Stimulated activated CD8-positive, alpha-beta memory T cell treated with anti-CD3 and anti-CD28 coated beads, Interleukin-7, amount 100 ng/mL, for 1 hour (primary cell): ENCODE measurements at regions not wholly inside any gene's neighbourhood (a gene's known extent, or its start where the extent isn't known, plus 50 kb on each side); places are given as distances from the start of the nearest gene placed in this dataset.

Experiments used
- DNase-seq, 2 donors: peaks; one replicate each; pipeline ENCODE4 v3.0.0-alpha.2; 2020; ENCODE audit warnings: low read depth in 2 of 2

DNA sequence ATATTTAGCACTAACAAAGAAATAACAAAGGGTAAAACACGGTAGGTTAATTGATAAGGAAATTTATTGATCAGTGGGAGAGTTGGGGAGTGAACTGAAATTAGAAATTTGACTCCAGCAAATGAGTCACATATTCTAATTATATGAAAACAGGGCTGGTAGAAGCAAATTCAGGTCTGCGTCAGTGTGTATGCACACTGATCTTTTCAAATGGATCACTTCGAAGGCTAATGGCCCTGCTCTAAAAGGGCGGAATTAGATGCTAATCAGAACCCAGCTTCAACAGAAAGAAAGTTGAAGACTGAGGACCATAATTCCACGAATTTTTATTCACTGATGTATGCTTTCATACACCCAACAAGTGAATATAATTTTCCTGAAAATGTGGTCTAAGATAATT is 762.4 kb upstream of the DPPA4 start:
- no peak for DNase-seq

GRCh38 chr3:110101361-110101760 is 764.0 kb upstream of the DPPA4 start:
- no peak for DNase-seq

- no peak for DNase-seq
These were observed 769.5 kb upstream of the DPPA4 start for GRCh38 chr3:110106805-110107204.

- DNase-seq, result no peak
These were observed 786.6 kb upstream of the DPPA4 start for GRCh38 chr3:110123946-110124345.

DNA sequence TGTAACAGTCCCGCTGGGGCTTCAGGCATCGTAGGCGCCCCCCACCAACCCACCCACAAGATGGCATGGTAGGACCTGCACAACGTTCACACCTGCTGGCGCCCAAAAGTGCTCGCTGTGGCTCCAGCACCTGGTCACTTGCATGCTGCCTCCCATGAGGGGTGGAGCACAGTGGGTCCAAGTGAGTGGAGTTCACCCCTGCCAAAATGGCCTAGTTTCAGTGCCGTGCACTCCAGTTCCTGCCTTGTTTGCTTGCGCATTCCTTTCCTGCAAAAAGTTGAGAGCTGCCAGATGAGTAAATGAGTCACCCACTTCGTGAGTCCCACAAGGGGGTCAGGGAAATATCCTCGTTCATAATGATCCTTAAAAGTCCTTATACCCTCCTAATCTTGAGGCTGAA is 788.7 kb upstream of the DPPA4 start:
- no peak for DNase-seq

GRCh38 chr3:110133971-110134370 is 796.6 kb upstream of the DPPA4 start:
- no peak for DNase-seq

- DNase-seq, result no peak
These were observed 801.7 kb upstream of the DPPA4 start for GRCh38 chr3:110139048-110139447.

DNA sequence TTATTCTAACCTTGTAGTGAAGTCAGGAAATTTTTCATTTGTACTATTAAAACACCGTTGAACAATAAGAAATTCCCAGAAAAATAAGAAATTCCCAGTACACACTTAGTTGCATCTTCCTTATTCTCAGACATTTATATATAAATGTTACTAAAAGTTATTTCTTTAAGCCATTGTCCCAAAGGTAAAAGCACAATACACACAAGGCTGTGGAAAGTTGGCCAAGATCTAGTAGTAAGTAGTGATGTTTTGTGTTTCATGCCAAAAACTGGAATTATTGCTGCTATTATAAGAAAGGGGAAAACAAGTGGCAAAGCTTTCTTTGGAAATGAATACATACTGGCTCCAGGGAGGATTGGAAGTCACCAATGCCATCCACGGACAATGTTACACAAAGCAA is 802.5 kb upstream of the DPPA4 start:
- no peak for DNase-seq

GRCh38 chr3:110149763-110150162 is 812.4 kb upstream of the DPPA4 start:
- DNase-seq, result no peak

DNA sequence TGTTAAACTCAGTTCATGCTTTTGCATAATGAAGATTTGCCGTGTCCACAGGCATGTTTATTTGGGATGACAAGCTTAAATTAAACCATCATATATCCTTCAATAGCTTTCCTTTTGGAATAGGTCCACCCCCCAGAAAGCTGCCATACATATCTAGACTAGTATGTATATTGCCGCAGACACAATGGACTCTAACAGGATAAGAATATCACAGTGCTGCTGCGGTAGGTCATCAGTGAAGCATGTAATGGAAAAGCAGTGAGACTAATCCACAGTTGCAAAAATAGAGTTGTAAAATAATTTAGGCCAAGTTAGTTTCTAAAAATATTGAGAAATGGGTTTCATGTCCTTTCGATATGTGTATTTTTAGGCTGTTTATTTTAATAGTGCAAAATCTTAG is 819.9 kb upstream of the DPPA4 start:
- no peak for DNase-seq

- DNase-seq, result no peak
These were observed 827.5 kb upstream of the DPPA4 start for GRCh38 chr3:110164632-110165369.

DNA sequence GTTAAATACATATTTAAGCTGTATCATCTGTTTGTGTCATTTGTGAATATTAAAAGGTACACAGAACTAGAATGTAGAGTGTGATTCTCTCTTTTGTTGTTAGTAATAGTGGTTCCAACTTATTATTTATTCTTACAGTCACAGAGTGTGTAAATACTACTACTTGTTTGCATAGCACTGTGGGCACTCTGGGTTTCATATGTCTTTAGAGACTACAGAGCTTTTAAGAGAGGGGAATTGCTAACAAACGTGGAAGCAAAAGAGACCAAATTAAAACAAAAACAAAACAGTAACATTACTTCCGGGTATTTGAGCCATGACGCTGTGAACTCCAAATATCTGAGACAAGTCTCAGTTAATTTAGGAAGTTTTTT is 828.0 kb upstream of the DPPA4 start:
- DNase-seq, result no peak

- DNase-seq, result no peak
These were observed 828.4 kb upstream of the DPPA4 start for GRCh38 chr3:110165753-110166152.

DNA sequence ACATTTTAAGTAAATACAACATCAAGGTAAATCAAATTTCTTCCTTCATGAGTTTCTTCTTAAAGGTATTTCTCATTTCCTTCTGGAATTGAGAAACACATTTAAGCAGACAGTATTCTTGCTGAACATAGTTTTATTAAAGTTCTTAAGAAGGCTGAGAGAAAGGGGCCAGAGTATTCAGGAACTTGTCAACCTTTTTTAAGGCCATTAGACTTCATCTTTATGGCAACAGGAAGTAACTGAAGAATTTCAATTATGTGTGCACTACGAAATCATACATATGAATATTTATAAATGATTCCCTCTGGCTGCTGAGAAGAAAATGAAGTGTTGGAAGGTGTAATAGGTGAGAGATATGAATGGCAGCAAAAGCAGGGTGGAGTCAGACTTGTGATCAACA is 829.4 kb upstream of the DPPA4 start:
- no peak for DNase-seq

DNA sequence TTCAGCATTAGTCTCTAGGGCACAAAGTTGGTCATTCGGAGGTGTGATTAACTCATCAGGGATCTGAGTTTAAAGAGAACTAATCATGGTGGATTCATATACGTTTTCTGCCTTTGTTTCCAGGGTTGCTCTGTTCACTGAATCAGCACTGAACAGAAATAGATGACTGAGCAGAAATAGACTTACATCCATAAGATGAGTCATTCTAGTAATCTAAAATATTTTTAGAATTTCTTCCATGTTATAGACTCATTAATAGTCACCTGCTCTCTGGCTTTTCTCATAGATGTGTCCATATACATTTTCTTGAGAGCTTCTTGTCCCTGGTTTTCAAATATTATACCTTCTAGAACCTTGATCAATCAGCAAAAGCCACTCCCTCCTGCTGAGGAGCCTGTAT is 837.6 kb upstream of the DPPA4 start:
- DNase-seq, result no peak

DNA sequence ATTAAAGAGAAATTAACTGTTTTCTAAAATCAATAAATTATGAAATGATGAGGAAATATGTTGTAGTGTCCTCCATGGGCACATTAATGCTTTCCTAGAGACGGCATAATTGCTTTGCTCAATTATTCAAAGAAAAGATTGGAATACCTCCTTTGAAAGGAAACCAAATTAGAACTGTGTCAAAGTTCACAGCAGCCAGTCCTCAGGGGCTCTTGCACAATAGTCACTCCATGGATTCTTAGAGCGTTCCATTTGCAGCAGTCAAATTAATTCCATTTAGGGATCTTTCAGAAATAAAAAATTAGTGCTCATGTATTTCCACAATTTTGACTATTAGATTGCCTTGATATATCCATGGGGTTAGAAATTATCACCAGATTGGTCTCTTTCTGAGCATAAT is 841.6 kb upstream of the DPPA4 start:
- no peak for DNase-seq

DNA sequence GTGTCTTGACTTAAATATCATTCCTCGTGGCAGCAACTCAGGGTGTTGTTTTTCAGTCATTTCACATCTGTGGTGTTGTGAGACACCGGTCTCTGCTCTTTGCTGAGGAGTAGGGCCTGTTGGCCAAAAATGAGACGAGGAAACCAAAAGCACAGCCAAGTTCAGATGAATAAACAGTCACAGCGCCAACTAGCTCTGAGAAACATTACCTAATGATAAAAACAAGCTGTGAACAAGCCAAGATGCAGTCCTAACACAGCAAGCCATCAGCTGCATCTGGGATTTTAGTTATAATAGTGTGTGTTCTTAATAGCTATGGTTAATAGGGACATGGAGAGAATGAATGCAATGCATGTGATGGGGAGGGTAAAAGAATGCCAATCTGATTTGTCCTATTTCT is 843.4 kb upstream of the DPPA4 start:
- DNase-seq, result no peak

DNA sequence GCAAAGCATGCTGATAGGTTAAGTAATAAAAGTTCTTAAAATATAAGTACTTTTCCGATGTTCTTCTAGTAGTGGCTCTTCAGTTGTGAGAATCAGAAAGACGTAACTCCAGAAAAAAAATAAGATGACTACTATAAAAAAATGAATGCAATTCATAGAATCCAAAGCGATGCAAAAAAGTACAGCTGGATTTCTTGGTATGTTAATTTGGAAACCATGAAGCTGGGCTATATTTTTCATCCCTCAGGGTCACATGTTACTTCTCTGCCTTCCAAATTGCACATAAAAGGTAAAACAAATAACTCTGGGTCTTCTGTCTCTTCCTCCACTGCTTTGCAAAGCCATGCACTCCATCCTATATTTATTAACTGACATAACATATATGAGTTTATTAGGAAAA is 843.9 kb upstream of the DPPA4 start:
- no peak for DNase-seq

DNA sequence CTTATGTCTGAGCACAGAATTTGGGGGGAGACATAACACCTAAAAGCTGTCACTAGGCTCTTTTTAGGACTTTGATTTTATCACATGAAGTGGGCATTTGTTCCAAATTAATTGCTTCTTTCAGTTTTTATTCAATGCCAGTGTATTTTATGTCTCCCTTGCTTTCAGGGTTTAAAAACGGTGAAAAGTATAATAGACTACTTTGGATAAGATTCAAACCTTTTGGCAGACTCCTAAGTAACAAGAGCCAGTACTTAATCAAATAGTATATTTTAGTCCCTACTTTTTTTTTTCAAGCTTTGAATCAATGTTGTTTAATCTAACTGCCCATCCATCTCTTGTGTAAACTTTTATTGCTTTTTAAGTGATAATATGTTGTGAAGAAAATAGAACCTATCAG is 847.2 kb upstream of the DPPA4 start:
- DNase-seq, result no peak

DNA sequence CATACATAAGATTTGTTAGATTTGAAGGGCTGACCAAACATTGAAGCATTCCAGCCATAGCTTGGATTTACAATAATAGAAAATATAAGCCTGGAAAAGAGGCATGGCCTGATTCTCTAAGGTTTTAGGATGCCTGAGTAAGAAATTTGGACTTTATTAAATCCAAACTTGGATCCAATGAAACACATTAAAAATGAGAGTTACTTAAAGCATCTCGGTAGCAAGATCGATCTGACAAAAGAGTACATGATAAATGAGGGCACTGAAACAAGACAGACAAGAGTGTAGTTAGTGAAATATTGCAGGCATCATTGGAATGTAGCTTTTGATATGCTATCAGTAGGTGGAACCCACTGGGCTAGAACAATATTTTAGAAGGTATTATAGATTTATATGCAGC is 855.7 kb upstream of the DPPA4 start:
- DNase-seq, result no peak

DNA sequence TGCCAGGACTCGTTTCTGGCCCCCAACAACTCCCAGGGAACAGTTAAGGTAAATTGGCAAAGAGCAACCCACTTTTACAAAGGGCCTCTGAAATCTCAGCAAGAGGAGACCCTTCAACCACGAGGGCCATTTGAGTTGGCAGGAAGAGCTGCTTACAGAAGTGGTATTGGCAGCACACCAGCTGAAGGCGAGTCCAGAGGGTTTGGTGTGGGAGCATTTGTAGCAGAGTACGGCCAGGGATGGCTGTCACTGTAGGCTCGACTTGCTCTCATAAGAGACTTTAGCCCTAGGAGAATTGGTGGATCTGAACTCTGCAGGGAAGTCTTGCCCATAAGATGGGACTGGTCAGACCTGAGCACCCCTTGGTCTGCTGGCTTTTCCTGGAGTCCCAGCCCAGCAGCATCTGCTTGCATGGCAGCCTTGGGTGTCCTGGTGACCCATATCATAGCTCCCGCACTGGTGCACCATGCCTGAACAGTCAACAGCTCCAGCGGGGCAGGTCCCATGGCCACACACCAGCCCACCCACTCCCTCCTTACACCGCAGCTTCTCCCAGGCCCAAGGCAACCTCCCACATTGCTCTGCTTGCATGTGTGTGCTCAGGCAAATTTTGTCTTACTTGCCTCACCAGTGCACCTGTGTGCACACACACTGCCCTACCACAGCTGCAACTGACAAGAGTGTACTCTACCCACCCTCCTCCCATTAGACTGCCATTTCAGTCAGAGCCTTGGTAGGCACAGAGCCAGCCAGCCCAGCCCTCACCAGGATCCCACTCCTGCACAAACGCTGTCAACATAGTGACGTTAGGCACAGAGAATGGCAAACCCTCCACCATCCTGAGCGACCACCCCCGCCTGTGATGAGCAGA is 861.6 kb upstream of the DPPA4 start:
- no peak for DNase-seq

DNA sequence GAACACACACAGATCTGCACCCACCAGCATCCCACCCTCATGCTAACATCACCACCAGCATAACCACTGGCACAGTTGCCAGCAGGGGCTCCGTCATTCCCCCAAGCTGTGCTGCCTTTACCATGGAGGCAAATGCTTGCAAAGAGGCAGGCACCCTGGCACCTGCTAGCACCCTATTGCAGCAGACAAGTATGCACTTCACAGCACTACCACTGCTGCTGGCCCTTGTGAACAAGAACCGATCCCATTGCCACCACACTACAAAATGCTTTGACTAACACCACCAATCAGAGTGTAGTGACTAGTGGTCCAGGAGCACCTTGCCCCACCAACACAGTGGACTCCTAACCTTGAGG is 862.2 kb upstream of the DPPA4 start:
- DNase-seq, result no peak

- no peak for DNase-seq
These were observed 861.4 kb upstream of the NECTIN3 start for GRCh38 chr3:110210086-110210660.
